DOHH2 (cell line): ENCODE measurements at regions not wholly inside any gene's neighbourhood (a gene's known extent, or its start where the extent isn't known, plus 50 kb on each side); places are given as distances from the start of the nearest gene placed in this dataset.
"Not testable (repeated sequence)": the region's sequence is repeated elsewhere in the genome, so short reads cannot be mapped to it uniquely, and the experiment has no call there.

Source experiments
- H3F3A ChIP-seq: fragments of 200-600 bp; sonication (generic), shearing (Covaris generic); 2 replicates; pipeline ENCODE4 v1.6.0; 2016; ENCODE audit warnings: antibody characterized with exemption, mild to moderate bottlenecking; ENCODE audit not compliant: control insufficient read depth, insufficient read depth
- H3K27ac ChIP-seq: fragments of 200-600 bp; sonication (generic); 2 replicates; pipeline ENCODE4 v1.5.1; 2014; ENCODE audit warnings: low read depth, mild to moderate bottlenecking, low read length, moderate library complexity
- H3K27me3 ChIP-seq: fragments of 200-600 bp; sonication (generic); 2 replicates; pipeline ENCODE4 v1.6.1; 2014; ENCODE audit warnings: mild to moderate bottlenecking, low read length, mixed read lengths; ENCODE audit not compliant: control insufficient read depth
- H3K36me3 ChIP-seq: fragments of 200-600 bp; sonication (generic); 2 replicates; pipeline ENCODE4 v1.6.1; 2014; ENCODE audit warnings: mild to moderate bottlenecking, low read length, moderate library complexity, mixed read lengths; ENCODE audit not compliant: control insufficient read depth
- H3K4me1 ChIP-seq: fragments of 200-600 bp; sonication (generic); 2 replicates; pipeline ENCODE4 v1.6.1; 2014; ENCODE audit warnings: mild to moderate bottlenecking, low read length, mixed read lengths; ENCODE audit not compliant: control insufficient read depth
- H3K4me2 ChIP-seq: fragments of 200-600 bp; sonication (generic); 2 replicates; pipeline ENCODE4 v1.6.0; 2014; ENCODE audit warnings: mild to moderate bottlenecking, low read length, moderate library complexity
- H3K4me3 ChIP-seq: fragments of 200-600 bp; sonication (generic); 2 replicates; pipeline ENCODE4 v1.5.1; 2014; ENCODE audit warnings: mild to moderate bottlenecking, low read length, mixed read lengths
- H3K79me2 ChIP-seq: fragments of 200-600 bp; sonication (generic); 2 replicates; pipeline ENCODE4 v1.6.1; 2014; ENCODE audit warnings: mild to moderate bottlenecking, low read length, mixed read lengths; ENCODE audit not compliant: control insufficient read depth
- H3K9me2 ChIP-seq: fragments of 200-600 bp; sonication (generic); replicated peaks from 2 replicates; pipeline ENCODE4 v1.6.1; 2014; ENCODE audit warnings: mild to moderate bottlenecking, low read length, mixed read lengths; ENCODE audit not compliant: control insufficient read depth
- H3K9me3 ChIP-seq: fragments of 200-600 bp; sonication (generic); 2 replicates; pipeline ENCODE4 v1.6.1; 2014; ENCODE audit warnings: antibody characterized with exemption, low read length, mixed read lengths; ENCODE audit not compliant: control insufficient read depth, insufficient read depth
- H4K20me1 ChIP-seq: fragments of 200-600 bp; sonication (generic); 2 replicates; pipeline ENCODE4 v1.6.0; 2014; ENCODE audit warnings: low read depth, mild to moderate bottlenecking, antibody characterized with exemption, low read length, moderate library complexity; ENCODE audit not compliant: control insufficient read depth, insufficient read depth
- CTCF ChIP-seq: fragments of 200-600 bp; sonication (generic); IDR thresholded peaks from one replicate; pipeline ENCODE4 v1.5.1; 2014; ENCODE audit warnings: antibody characterized with exemption, mild to moderate bottlenecking, low read depth, low read length; ENCODE audit not compliant: poor library complexity, severe bottlenecking
- EZH2phosphoT487 ChIP-seq: fragments of 200-600 bp; sonication (generic); IDR thresholded peaks from 2 replicates; pipeline ENCODE4 v1.6.1; 2017; ENCODE audit warnings: borderline replicate concordance, mild to moderate bottlenecking, antibody characterized with exemption, low read length, moderate library complexity, mixed read lengths

DNA sequence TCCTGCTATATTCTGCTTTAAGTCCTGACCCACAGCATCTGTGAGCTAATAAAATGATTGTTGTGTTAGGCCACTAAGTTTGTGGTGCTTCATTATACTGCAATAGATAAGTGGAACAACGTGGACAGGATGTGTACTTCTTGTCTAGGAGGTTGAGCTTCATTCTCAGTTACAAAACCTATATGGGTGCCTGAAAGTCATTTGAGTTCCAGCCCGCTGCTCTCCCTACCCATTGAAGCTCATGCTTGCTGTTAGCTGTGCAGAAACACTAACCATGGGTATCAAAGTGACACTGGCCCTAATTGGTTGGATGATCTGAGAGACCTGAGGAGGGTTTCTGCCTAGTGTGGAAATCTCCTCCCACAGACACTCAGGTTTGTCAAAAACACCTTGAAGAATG lies 357.2 kb downstream of the PDCD6IP start:
- no peaks in the 10 kb centered on the region for H4K20me1 ChIP-seq
- no peaks in the 10 kb centered on the region for H3K36me3 ChIP-seq
- no peak overlapping the region for H3K27ac ChIP-seq
- no peak overlapping the region for H3K4me2 ChIP-seq
- no peaks in the 10 kb centered on the region for H3K27me3 ChIP-seq
- H3K4me3 ChIP-seq = no peak overlapping the region
- peaks cover 12% of the 10 kb centered on the region for H3K4me1 ChIP-seq
- H3K9me3 ChIP-seq = no peaks in the 10 kb centered on the region
- no peaks in the 10 kb centered on the region for H3F3A ChIP-seq
- no peaks in the 10 kb centered on the region for H3K79me2 ChIP-seq
- no peaks in the 10 kb centered on the region for H3K9me2 ChIP-seq
- TF ChIP-seq CTCF = no peak
- TF ChIP-seq EZH2phosphoT487 = no peak

GRCh38 chr3:34157491-34157890 lies 359.1 kb downstream of the PDCD6IP start:
- H3K4me1 ChIP-seq = 0 out of 2 replicates have a peak, but pooled peaks cover 5% of the 10 kb centered on the region
- TF ChIP-seq EZH2phosphoT487 = no peak
- TF ChIP-seq CTCF = no peak
- no peaks in the 10 kb centered on the region for H3K27me3 ChIP-seq
- H3K27ac ChIP-seq = no peak overlapping the region
- no peaks in the 10 kb centered on the region for H3K79me2 ChIP-seq
- H3K4me2 ChIP-seq = no peak overlapping the region
- no peaks in the 10 kb centered on the region for H4K20me1 ChIP-seq
- H3K36me3 ChIP-seq = no peaks in the 10 kb centered on the region
- H3K9me2 ChIP-seq = no peaks in the 10 kb centered on the region
- no peak overlapping the region for H3K4me3 ChIP-seq
- H3F3A ChIP-seq = no peaks in the 10 kb centered on the region
- H3K9me3 ChIP-seq = no peaks in the 10 kb centered on the region

GRCh38 chr3:34159613-34160420 lies 361.4 kb downstream of the PDCD6IP start:
- Histone ChIP-seq H3K9me3 (no peaks in the 10 kb centered on the region), H3K9me2 (no peaks in the 10 kb centered on the region), H3K36me3 (no peaks in the 10 kb centered on the region), H3K4me3 (no peak overlapping the region), H3K27me3 (no peaks in the 10 kb centered on the region), H3F3A (no peaks in the 10 kb centered on the region), H3K79me2 (no peaks in the 10 kb centered on the region), H3K4me1 (0 out of 2 replicates have a peak, but pooled peaks cover 5% of the 10 kb centered on the region), H3K4me2 (no peak overlapping the region), H3K27ac (no peak overlapping the region), H4K20me1 (no peaks in the 10 kb centered on the region)
- TF ChIP-seq CTCF (no peak), EZH2phosphoT487 (no peak)

DNA sequence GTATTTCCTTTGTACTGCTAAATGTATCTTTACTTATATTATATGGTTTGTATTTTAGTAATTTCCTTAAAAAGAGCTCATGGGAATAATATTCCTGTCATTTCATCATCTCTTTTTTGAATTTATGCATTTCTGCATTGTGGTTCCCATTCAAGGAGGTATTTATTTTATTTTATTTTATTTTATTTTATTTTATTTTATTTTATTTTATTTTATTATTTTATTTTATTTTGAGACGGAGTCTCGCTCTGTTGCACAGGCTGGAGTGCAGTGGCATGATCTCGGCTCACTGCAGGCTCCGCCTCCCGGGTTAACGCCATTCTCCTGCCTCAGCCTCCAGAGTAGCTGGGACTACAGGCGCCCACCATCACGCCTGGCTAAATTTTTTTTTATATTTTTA lies 371.2 kb downstream of the PDCD6IP start:
- not testable (repeated sequence) for H3K4me3 ChIP-seq, H3K4me2 ChIP-seq, H3K4me1 ChIP-seq, H4K20me1 ChIP-seq, H3K36me3 ChIP-seq, H3K9me3 ChIP-seq, H3F3A ChIP-seq, H3K9me2 ChIP-seq, H3K27ac ChIP-seq, H3K27me3 ChIP-seq, H3K79me2 ChIP-seq
